Hematopoietic multipotent progenitor cell treated with erythropoietin and hydrocortisone succinate and interleukin-3 and kit ligand, for 4 days (in vitro differentiated cells): ENCODE measurements at regions not wholly inside any gene's neighbourhood (a gene's known extent, or its start where the extent isn't known, plus 50 kb on each side); places are given as distances from the start of the nearest gene placed in this dataset.

Experiments
- DNase-seq: peaks from one replicate; pipeline ENCODE4 v3.0.0-alpha.2; 2015

- DNase-seq, result no peak
These were observed 62.3 kb upstream of the NUDT4 start for GRCh38 chr12:93315385-93315906.

GRCh38 chr12:93315907-93316622, 61.7 kb upstream of the NUDT4 start:
- peak; percentile 95 for DNase-seq

- DNase-seq, result peak; percentile 59
These were observed 61.1 kb upstream of the NUDT4 start for GRCh38 chr12:93316623-93316971.

- DNase-seq, result peak; percentile 74
These were observed 60.5 kb upstream of the NUDT4 start for GRCh38 chr12:93317227-93317626.

GRCh38 chr12:93318720-93319522, 58.8 kb upstream of the NUDT4 start:
- DNase-seq, result peak; percentile 46

- DNase-seq, result no peak
These were observed 58.1 kb upstream of the NUDT4 start for GRCh38 chr12:93319523-93320050.

- no peak for DNase-seq
These were observed 54.9 kb upstream of the NUDT4 start for GRCh38 chr12:93322784-93323183.

- DNase-seq, result no peak
These were observed 53.9 kb upstream of the NUDT4 start for GRCh38 chr12:93323625-93324329.

GRCh38 chr12:93325855-93326254, 51.9 kb upstream of the NUDT4 start:
- DNase-seq, result no peak
